ENCODE measurements at regions not wholly inside any gene's neighbourhood (a gene's known extent, or its start where the extent isn't known, plus 50 kb on each side); places are given as distances from the start of the nearest gene placed in this dataset.

GRCh38 chr6:4012826-4013225 lies 66.1 kb downstream of the FAM217A start:
- DNase-seq (ENCODE audit: extremely low read depth, low read depth): no peak
- TF ChIP-seq CTCF (IDR thresholded peaks at IDR 0.05; ENCODE audit: low read depth, low read length): no peak

- TF ChIP-seq CTCF (IDR thresholded peaks at IDR 0.05; ENCODE audit: low read depth, low read length): no peak
- no peak for DNase-seq (ENCODE audit: extremely low read depth, low read depth)
Measured at GRCh38 chr6:4017058-4017739, 61.7 kb downstream of the FAM217A start.

DNA sequence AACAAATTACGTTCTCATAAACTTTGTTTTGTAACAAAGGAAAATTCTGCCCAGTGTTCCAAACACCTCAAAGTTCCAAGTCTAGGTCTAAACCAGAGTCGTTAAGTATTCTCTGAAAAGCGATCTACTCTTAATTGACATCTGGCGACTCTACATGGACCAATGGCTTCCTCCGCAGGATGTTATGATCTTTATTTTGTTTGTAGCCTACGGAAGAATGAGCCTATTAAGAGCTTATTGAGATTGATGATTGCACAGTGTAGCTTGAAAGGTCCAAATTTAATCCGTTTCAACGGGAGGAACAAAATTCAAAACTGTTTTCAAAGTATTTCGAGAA lies 61.1 kb downstream of the FAM217A start:
- no peak for DNase-seq (ENCODE audit: extremely low read depth, low read depth)
- no peak for TF ChIP-seq CTCF (IDR thresholded peaks at IDR 0.05; ENCODE audit: low read depth, low read length)

DNA sequence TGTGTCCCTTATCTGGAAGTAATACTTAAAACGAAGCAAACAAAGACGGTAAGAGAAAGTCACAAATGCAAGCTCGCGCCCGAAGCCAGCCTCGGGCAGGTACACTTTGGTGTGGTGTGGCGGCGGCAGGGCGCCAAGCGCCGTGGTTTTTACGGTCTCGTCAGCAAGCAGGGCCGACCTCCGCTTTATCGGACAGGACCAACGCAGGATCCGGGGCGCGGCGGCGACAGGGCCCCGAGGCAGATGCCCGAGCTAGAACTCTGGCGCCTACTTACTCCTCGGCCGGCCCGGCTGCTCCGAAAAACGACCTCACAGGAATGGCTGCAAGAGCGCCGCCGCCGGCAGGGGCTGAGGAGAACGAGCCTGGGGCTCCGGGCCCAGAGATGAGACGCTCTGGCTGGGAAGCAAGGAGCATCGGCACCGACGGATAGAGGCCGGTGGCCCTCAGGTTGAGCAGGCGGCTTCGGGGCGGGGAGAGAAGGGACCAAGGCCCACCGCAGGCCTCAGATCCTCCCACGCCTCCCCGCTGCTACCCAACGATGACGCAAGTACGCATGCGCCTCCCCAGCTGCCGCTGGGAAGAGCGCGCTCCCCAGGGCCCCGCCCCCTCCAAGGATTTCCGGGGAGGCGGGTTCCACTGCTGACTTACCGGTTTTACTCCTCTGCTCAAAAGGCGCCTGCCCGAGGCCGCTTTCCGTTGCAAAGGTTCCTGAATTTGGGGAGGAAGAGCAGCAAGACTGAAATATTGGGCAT lies 60.6 kb downstream of the FAM217A start:
- DNase-seq (ENCODE audit: extremely low read depth, low read depth): peak; percentile 86
- peak; percentile 43 for TF ChIP-seq CTCF (IDR thresholded peaks at IDR 0.05; ENCODE audit: low read depth, low read length)

Data from AG09319 (cell line).